Endothelial cell of umbilical vein (primary cell): ENCODE measurements at regions not wholly inside any gene's neighbourhood (a gene's known extent, or its start where the extent isn't known, plus 50 kb on each side); places are given as distances from the start of the nearest gene placed in this dataset.

Source experiments
- BruUV-seq: library from RNA; stranded (reverse); fragments of 400-500 nt; replicated peaks from 2 replicates; lab custom pipeline; 2021; lab: Mats Ljungman, UMichigan
- CTCF ChIA-PET: fragments of 300-600, 350-600 bp; sonication (Branson Sonifier 250); formaldehyde crosslinking; loops from one replicate; lab custom pipeline; 2021; ENCODE audit warnings: antibody characterized with exemption, inconsistent platforms; lab: Charles Lee
- POLR2A ChIA-PET: fragments of 300-600, 350-600 bp; sonication (Branson Sonifier 250); formaldehyde crosslinking; loops from one replicate; lab custom pipeline; 2021; ENCODE audit warnings: antibody characterized with exemption, inconsistent platforms; lab: Charles Lee
- DNase-seq: peaks from one replicate; pipeline ENCODE4 v3.0.0-alpha.2; 2011; ENCODE audit warnings: low read depth, low spot score
- FAIRE-seq: peaks from 2 replicates; lab custom pipeline; 2011; peaks lifted over from hg19 to GRCh38; lab: Jason Lieb, UNC
- H2AFZ ChIP-seq: 2 replicates; pipeline ENCODE4 v1.6.0; 2012; ENCODE audit warnings: low read depth, low read length, control low read depth, inconsistent platforms
- H3K27ac ChIP-seq: 2 replicates; pipeline ENCODE4 v1.5.1; 2011; ENCODE audit warnings: low read depth, mild to moderate bottlenecking, control low read depth, low read length, moderate library complexity; ENCODE audit not compliant: insufficient read depth
- H3K27me3 ChIP-seq, 2 experiments: 2 replicates each; pipeline versions ENCODE4 v1.6.0 to v1.6.1; 2011; ENCODE audit warnings: low read length in 2 of 2, mixed read lengths in 1 of 2; ENCODE audit not compliant: control insufficient read depth in 2 of 2, insufficient read depth in 2 of 2
- H3K36me3 ChIP-seq, 2 experiments: 2 replicates in 1 of 2; 3 replicates in 1 of 2; pipeline ENCODE4 v1.5.1; 2011; ENCODE audit warnings: low read length in 2 of 2, mild to moderate bottlenecking in 1 of 2, moderate library complexity in 1 of 2; ENCODE audit not compliant: control insufficient read depth in 2 of 2, insufficient read depth in 2 of 2; ENCODE audit errors: extremely low read depth in 1 of 2
- H3K4me1 ChIP-seq: 3 replicates; pipeline ENCODE4 v1.5.1; 2011; ENCODE audit warnings: mild to moderate bottlenecking, low read length; ENCODE audit not compliant: control insufficient read depth, insufficient read depth; ENCODE audit errors: extremely low read depth
- H3K4me2 ChIP-seq: 2 replicates; pipeline ENCODE4 v1.6.1; 2011; ENCODE audit warnings: low read length, control low read depth, mixed read lengths; ENCODE audit not compliant: insufficient read depth
- H3K4me3 ChIP-seq, 3 experiments: fragments of 200-600 bp in 1 of 3; sonication (generic), shearing (Covaris generic) in 1 of 3; replicated peaks in 1 of 3; 2 replicates each; pipeline ENCODE4 v1.5.1; 2011 to 2016; ENCODE audit warnings: control low read depth in 3 of 3, low read length in 3 of 3, mild to moderate bottlenecking in 2 of 3, inconsistent platforms in 1 of 3, low read depth in 1 of 3, moderate library complexity in 1 of 3; ENCODE audit not compliant: insufficient read depth in 1 of 3
- H3K79me2 ChIP-seq: 2 replicates; pipeline ENCODE4 v1.6.0; 2012; ENCODE audit warnings: low read length, inconsistent platforms; ENCODE audit not compliant: control insufficient read depth, insufficient read depth
- H3K9ac ChIP-seq: replicated peaks from 2 replicates; pipeline ENCODE3; 2011; ENCODE audit warnings: low read length, control low read depth; ENCODE audit not compliant: insufficient read depth; ENCODE audit errors: extremely low read depth
- H3K9me1 ChIP-seq: replicated peaks from 3 replicates; pipeline ENCODE4 v1.6.0; 2011; ENCODE audit warnings: mild to moderate bottlenecking, low read length; ENCODE audit not compliant: control insufficient read depth, insufficient read depth; ENCODE audit errors: extremely low read depth
- H3K9me3 ChIP-seq: replicated peaks from 2 replicates; pipeline ENCODE4 v1.5.1; 2012; ENCODE audit warnings: low read length, inconsistent platforms; ENCODE audit not compliant: control insufficient read depth, insufficient read depth
- H4K20me1 ChIP-seq: replicated peaks from 2 replicates; pipeline ENCODE3; 2011; ENCODE audit warnings: mild to moderate bottlenecking, low read length; ENCODE audit not compliant: control insufficient read depth, insufficient read depth; ENCODE audit errors: extremely low read depth
- CTCF ChIP-seq, 2 donors: IDR thresholded peaks; 1 replicate in 1 of 2; 2 replicates in 1 of 2; pipeline ENCODE4 v1.5.1; 2011; ENCODE audit warnings: low read length in 2 of 2, mild to moderate bottlenecking in 2 of 2, moderate library complexity in 2 of 2, control low read depth in 1 of 2, inconsistent platforms in 1 of 2, low read depth in 1 of 2; ENCODE audit not compliant: insufficient read depth in 1 of 2; ENCODE audit errors: extremely low read depth in 1 of 2
- EZH2 ChIP-seq: IDR thresholded peaks from 2 replicates; pipeline ENCODE4 v1.6.1; 2012; ENCODE audit warnings: borderline replicate concordance, low read depth, mild to moderate bottlenecking, moderate library complexity, low read length, inconsistent platforms; ENCODE audit not compliant: severe bottlenecking
- FOS ChIP-seq: IDR thresholded peaks from 2 replicates; pipeline ENCODE4 v1.6.1; 2011; ENCODE audit warnings: mild to moderate bottlenecking, low read length, moderate library complexity, borderline replicate concordance; ENCODE audit not compliant: insufficient read depth
- GATA2 ChIP-seq: IDR thresholded peaks from 2 replicates; pipeline ENCODE4 v1.7.0; 2011; ENCODE audit warnings: low read depth, mild to moderate bottlenecking, moderate library complexity, mixed read lengths, low read length; ENCODE audit not compliant: insufficient read length, insufficient read depth
- JUN ChIP-seq: IDR thresholded peaks from 2 replicates; pipeline ENCODE4 v1.6.1; 2011; ENCODE audit warnings: borderline replicate concordance, low read depth; ENCODE audit not compliant: insufficient read length, insufficient read depth
- MYC ChIP-seq: IDR thresholded peaks from one replicate; pipeline ENCODE4 v1.6.1; 2011; ENCODE audit warnings: mild to moderate bottlenecking, low read depth, low read length
- POLR2A ChIP-seq: IDR thresholded peaks from 2 replicates; pipeline ENCODE4 v1.6.1; 2012; ENCODE audit warnings: low read depth, mild to moderate bottlenecking, control low read depth, low read length
- POLR2AphosphoS5 ChIP-seq: IDR thresholded peaks from 2 replicates; pipeline ENCODE4 v1.6.1; 2012; ENCODE audit warnings: low read depth, mild to moderate bottlenecking, control low read depth, low read length, moderate library complexity; ENCODE audit not compliant: insufficient read depth
- dilution Hi-C: fragments of 300-500 bp; cut with MboI; formaldehyde crosslinking; loops from one replicate; pipeline ENCODE4 v1.15.0; 2019; ENCODE audit warnings: low sequenced_read_pairs; ENCODE audit not compliant: extremely low pct_ligation_motif_present
- intact Hi-C: fragments of 100-400 bp; cut with micrococcal nuclease; formaldehyde crosslinking; loops from one replicate; pipeline ENCODE4 v1.10.0; 2022
- TF ChIP-seq, protein P1 (sequence below): IDR thresholded peaks from 2 replicates; pipeline ENCODE4 v1.6.1; 2011; ENCODE audit not compliant: insufficient read depth, insufficient read length

GRCh38 chr6:100182313-100182712, 188.3 kb upstream of the MCHR2 start:
- Histone ChIP-seq H4K20me1 (no peaks in the 10 kb centered on the region), H3K27ac (no peak overlapping the region), H3K27me3 (no peaks in the 10 kb centered on the region), H2AFZ (peak overlapping the region; percentile 23), H3K9ac (no peak overlapping the region), H3K36me3 (no peaks in the 10 kb centered on the region), H3K9me1 (no peaks in the 10 kb centered on the region), H3K4me2 (no peak overlapping the region), H3K79me2 (no peaks in the 10 kb centered on the region), H3K4me1 (no peaks in the 10 kb centered on the region), H3K4me3 (no peak overlapping the region), H3K9me3 (no peaks in the 10 kb centered on the region)
- dilution Hi-C loops: no loop called here
- TF ChIP-seq EZH2 (no peak), CTCF (IDR thresholded peaks at IDR 0.05; ENCODE audit: extremely low read depth in 1 of 2, insufficient read depth in 1 of 2, low read depth in 1 of 2, low read length in 2 of 2) (no peak), POLR2AphosphoS5 (no peak), GATA2 (no peak), FOS (no peak), JUN (no peak), POLR2A (no peak), MYC (no peak)
- TF ChIP-seq, protein P1, sequence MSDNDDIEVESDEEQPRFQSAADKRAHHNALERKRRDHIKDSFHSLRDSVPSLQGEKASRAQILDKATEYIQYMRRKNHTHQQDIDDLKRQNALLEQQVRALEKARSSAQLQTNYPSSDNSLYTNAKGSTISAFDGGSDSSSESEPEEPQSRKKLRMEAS: no peak
- CTCF ChIA-PET: interaction anchor here (0.7 to 0.9 kb wide), 2 partner anchors 66 to 76 kb away, joined by 3 read pairs; no protein-coding TSS in a partner anchor
- POLR2A ChIA-PET: no interaction called here
- BruUV-seq: no TSS peak
- intact Hi-C loops: no loop called here
- DNase-seq (no peak), FAIRE-seq (no peak)
